Brain microvascular endothelial cell (primary cell): ENCODE measurements at regions not wholly inside any gene's neighbourhood (a gene's known extent, or its start where the extent isn't known, plus 50 kb on each side); places are given as distances from the start of the nearest gene placed in this dataset.

Experiments used
- DNase-seq: peaks from one replicate; pipeline ENCODE4 v3.0.0-alpha.2; 2020
- H3K27ac ChIP-seq: fragments of 250-450 bp; sonication (Bioruptor Pico); 2 replicates; pipeline ENCODE4 v1.5.1; 2020; ENCODE audit warnings: mild to moderate bottlenecking, moderate library complexity
- H3K27me3 ChIP-seq: fragments of 250-450 bp; sonication (Bioruptor Pico); replicated peaks from 2 replicates; pipeline ENCODE4 v1.5.1; 2020; ENCODE audit warnings: mild to moderate bottlenecking
- H3K36me3 ChIP-seq: fragments of 250-450 bp; sonication (Bioruptor Pico); replicated peaks from 2 replicates; pipeline ENCODE4 v1.5.1; 2020; ENCODE audit warnings: mild to moderate bottlenecking
- H3K4me3 ChIP-seq: 2 replicates; pipeline ENCODE4 v1.5.1; 2011; ENCODE audit warnings: low read depth, mild to moderate bottlenecking, control low read depth, low read length, moderate library complexity
- in situ Hi-C: cut with HindIII; loops from 2 replicates; pipeline ENCODE4 v1.10.0; 2017; ENCODE audit warnings: low sequenced_read_pairs, low pct_ligation_motif_present
- TF ChIP-seq, protein P1 (sequence below): IDR thresholded peaks from 2 replicates; pipeline ENCODE4 v1.5.1; 2011; ENCODE audit warnings: low read depth, mild to moderate bottlenecking, moderate library complexity, low read length, control low read depth, inconsistent platforms; ENCODE audit errors: missing control alignments

- TF ChIP-seq, protein P1, sequence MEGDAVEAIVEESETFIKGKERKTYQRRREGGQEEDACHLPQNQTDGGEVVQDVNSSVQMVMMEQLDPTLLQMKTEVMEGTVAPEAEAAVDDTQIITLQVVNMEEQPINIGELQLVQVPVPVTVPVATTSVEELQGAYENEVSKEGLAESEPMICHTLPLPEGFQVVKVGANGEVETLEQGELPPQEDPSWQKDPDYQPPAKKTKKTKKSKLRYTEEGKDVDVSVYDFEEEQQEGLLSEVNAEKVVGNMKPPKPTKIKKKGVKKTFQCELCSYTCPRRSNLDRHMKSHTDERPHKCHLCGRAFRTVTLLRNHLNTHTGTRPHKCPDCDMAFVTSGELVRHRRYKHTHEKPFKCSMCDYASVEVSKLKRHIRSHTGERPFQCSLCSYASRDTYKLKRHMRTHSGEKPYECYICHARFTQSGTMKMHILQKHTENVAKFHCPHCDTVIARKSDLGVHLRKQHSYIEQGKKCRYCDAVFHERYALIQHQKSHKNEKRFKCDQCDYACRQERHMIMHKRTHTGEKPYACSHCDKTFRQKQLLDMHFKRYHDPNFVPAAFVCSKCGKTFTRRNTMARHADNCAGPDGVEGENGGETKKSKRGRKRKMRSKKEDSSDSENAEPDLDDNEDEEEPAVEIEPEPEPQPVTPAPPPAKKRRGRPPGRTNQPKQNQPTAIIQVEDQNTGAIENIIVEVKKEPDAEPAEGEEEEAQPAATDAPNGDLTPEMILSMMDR, result no peak
- Histone ChIP-seq H3K4me3 (no peak overlapping the region), H3K36me3 (no peaks in the 10 kb centered on the region), H3K27ac (no peak overlapping the region), H3K27me3 (no peaks in the 10 kb centered on the region)
- in situ Hi-C loops, result no loop called here
- DNase-seq, result no peak
These were observed 904.6 kb upstream of the NR2F2 start for GRCh38 chr15:95425859-95426258.

GRCh38 chr15:95429345-95429744 is 901.2 kb upstream of the NR2F2 start:
- no peak for DNase-seq
- H3K4me3 ChIP-seq, result no peak overlapping the region
- H3K36me3 ChIP-seq, result no peaks in the 10 kb centered on the region
- no peak overlapping the region for H3K27ac ChIP-seq
- no peaks in the 10 kb centered on the region for H3K27me3 ChIP-seq
- in situ Hi-C loops, result no loop called here
- TF ChIP-seq, protein P1, result no peak

DNA sequence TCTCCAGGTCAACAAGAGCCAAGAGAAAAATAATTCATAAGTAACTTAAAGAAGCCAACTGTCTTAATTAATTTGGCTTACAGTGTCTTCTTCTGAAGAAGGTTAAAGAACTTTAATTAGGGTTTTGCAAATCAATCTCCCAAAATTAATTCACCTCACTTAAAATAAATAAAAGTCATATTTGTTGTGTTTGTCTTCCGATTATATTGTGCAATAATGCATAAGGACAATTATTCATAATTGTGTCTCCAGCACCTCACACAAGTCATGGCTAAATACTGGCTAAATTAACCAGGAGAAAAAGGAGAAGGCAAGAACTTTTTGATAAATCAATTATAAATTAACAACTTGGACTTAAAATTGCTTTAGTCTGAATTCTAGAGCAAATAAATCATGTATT is 899.0 kb upstream of the NR2F2 start:
- DNase-seq, result no peak
- Histone ChIP-seq H3K36me3 (no peaks in the 10 kb centered on the region), H3K4me3 (no peak overlapping the region), H3K27me3 (no peaks in the 10 kb centered on the region), H3K27ac (no peak overlapping the region)
- in situ Hi-C loops, result no loop called here
- TF ChIP-seq, protein P1, result no peak

DNA sequence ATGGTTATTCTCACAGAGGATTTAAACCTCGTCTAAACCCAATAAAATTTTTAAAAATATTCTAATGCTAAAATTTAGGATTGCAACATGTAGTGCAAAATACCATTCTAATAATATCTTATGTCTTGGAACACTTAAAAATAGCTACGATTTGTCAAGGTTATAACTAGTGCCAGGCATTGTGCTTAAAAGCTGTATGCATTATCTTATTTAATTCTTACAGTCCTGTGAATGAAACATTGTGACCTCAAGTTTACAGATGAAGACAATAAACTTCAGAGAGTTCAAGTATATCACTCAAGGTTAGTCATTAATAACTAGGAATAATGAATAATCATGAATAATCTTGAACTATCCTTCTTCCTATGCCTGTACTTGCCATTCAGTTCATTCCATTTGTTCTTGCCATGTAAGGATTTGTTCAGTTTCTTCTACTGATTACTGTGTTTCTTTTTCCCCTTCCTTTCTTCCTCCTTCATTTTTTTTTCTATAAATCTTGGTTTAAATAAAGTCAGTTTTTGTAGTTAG is 897.6 kb upstream of the NR2F2 start:
- TF ChIP-seq, protein P1, result no peak
- no peak for DNase-seq
- no peaks in the 10 kb centered on the region for H3K27me3 ChIP-seq
- in situ Hi-C loops, result no loop called here
- no peak overlapping the region for H3K27ac ChIP-seq
- no peaks in the 10 kb centered on the region for H3K36me3 ChIP-seq
- no peak overlapping the region for H3K4me3 ChIP-seq

DNA sequence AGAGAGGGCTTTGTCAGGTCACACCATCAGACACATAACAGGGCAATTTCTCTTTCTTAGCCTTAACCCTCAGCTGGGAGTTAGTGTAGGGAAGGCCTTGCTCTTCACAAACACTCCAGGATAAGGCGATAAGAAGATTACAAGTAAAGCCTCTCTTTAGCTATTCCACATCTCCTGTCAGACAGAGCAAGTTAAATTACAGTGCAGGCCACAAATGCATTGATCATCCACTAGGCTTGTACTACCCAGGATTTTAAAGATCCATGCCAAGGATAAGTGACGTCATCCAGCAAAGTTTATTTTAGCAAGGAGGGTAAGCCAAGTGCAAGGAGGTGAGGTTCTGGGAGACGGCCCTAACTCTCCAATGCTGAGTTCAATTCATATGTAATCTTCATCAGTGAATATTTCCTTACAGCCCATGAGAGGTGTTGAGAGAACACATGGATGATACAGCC is 890.6 kb upstream of the NR2F2 start:
- Histone ChIP-seq H3K4me3 (no peak overlapping the region), H3K27me3 (no peaks in the 10 kb centered on the region), H3K27ac (no peak overlapping the region), H3K36me3 (no peaks in the 10 kb centered on the region)
- TF ChIP-seq, protein P1, result no peak
- in situ Hi-C loops, result no loop called here
- no peak for DNase-seq

DNA sequence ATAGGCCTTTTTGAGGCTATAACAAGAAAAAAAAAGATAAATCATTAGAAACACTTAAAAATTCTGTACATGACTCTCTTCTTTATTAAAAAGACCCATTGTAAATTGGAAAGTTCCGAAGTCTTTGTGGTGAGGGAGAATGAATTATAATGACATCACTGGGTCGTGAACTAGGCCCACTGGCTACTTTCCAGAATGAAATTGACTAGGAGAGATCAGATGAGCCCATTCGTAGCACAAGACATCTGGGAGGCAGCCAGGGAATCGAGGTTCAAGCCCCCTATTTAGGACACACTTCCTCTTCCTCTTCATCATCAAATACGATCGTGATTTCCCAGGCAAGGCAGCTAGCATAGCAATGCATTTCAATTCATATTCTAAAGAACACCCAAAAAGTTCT is 889.8 kb upstream of the NR2F2 start:
- H3K4me3 ChIP-seq, result no peak overlapping the region
- H3K27me3 ChIP-seq, result no peaks in the 10 kb centered on the region
- in situ Hi-C loops, result no loop called here
- H3K27ac ChIP-seq, result no peak overlapping the region
- TF ChIP-seq, protein P1, result no peak
- no peak for DNase-seq
- H3K36me3 ChIP-seq, result no peaks in the 10 kb centered on the region
